ENCODE measurements at regions not wholly inside any gene's neighbourhood (a gene's known extent, or its start where the extent isn't known, plus 50 kb on each side); places are given as distances from the start of the nearest gene placed in this dataset.
A peak's percentile ranks its signal among the peaks of the same experiment; 100 is the strongest.
"Not testable (repeated sequence)": the region's sequence is repeated elsewhere in the genome, so short reads cannot be mapped to it uniquely, and the experiment has no call there.

GRCh38 chr2:37744010-37744409 lies 72.6 kb upstream of the CDC42EP3 start:
- WGBS: 94% methylated on average over 3 of the region's 3 CpGs
- no peak for DNase-seq (ENCODE audit: low spot score)
- Histone ChIP-seq H3K27me3 (ENCODE audit: control insufficient read depth in 4 of 4, insufficient read depth in 4 of 4, low read length in 3 of 4) (no peaks in the 10 kb centered on the region), H3K27ac (ENCODE audit: low read depth in 1 of 2, low read length in 2 of 2) (no peak overlapping the region), H3K4me1 (ENCODE audit: control insufficient read depth in 4 of 4, insufficient read depth in 4 of 4, low read length in 3 of 4) (peaks cover 0 to 5% (median 4%) of the 10 kb centered on the region in 4 donors), H3K9me3 (ENCODE audit: control insufficient read depth in 4 of 4, low read length in 3 of 4) (no peaks in the 10 kb centered on the region), H3K4me3 (ENCODE audit: low read depth in 1 of 3, low read length in 3 of 3) (no peak overlapping the region), H3K36me3 (ENCODE audit: control insufficient read depth in 4 of 4, insufficient read depth in 3 of 4, low read depth in 1 of 4, low read length in 3 of 4) (no peaks in the 10 kb centered on the region), H3K9ac (ENCODE audit: low read depth in 1 of 2, low read length in 2 of 2) (no peak overlapping the region)
- TF ChIP-seq HNF4G (IDR thresholded peaks at IDR 0.05): no peak
- TF ChIP-seq, protein P1, sequence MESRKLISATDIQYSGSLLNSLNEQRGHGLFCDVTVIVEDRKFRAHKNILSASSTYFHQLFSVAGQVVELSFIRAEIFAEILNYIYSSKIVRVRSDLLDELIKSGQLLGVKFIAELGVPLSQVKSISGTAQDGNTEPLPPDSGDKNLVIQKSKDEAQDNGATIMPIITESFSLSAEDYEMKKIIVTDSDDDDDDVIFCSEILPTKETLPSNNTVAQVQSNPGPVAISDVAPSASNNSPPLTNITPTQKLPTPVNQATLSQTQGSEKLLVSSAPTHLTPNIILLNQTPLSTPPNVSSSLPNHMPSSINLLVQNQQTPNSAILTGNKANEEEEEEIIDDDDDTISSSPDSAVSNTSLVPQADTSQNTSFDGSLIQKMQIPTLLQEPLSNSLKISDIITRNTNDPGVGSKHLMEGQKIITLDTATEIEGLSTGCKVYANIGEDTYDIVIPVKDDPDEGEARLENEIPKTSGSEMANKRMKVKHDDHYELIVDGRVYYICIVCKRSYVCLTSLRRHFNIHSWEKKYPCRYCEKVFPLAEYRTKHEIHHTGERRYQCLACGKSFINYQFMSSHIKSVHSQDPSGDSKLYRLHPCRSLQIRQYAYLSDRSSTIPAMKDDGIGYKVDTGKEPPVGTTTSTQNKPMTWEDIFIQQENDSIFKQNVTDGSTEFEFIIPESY (IDR thresholded peaks at IDR 0.05): no peak
- TF ChIP-seq FOXA2 (IDR thresholded peaks at IDR 0.05): no peak
- no peak for TF ChIP-seq GABPA (IDR thresholded peaks at IDR 0.05 in 1 of 2, conservative IDR thresholded peaks at IDR 0.05 in 1 of 2)
- no peak for TF ChIP-seq JUND (IDR thresholded peaks at IDR 0.05)
- TF ChIP-seq, protein P2, sequence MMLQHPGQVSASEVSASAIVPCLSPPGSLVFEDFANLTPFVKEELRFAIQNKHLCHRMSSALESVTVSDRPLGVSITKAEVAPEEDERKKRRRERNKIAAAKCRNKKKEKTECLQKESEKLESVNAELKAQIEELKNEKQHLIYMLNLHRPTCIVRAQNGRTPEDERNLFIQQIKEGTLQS (IDR thresholded peaks at IDR 0.05): no peak

GRCh38 chr2:37744961-37745360 lies 73.5 kb upstream of the CDC42EP3 start:
- not testable (repeated sequence) for H3K27me3 ChIP-seq (ENCODE audit: control insufficient read depth in 4 of 4, insufficient read depth in 4 of 4, low read length in 3 of 4); H3K27ac ChIP-seq (ENCODE audit: low read depth in 1 of 2, low read length in 2 of 2); H3K4me3 ChIP-seq (ENCODE audit: low read depth in 1 of 3, low read length in 3 of 3); H3K36me3 ChIP-seq (ENCODE audit: control insufficient read depth in 4 of 4, insufficient read depth in 3 of 4, low read depth in 1 of 4, low read length in 3 of 4); H3K9me3 ChIP-seq (ENCODE audit: control insufficient read depth in 4 of 4, low read length in 3 of 4); DNase-seq (ENCODE audit: low spot score); H3K4me1 ChIP-seq (ENCODE audit: control insufficient read depth in 4 of 4, insufficient read depth in 4 of 4, low read length in 3 of 4); H3K9ac ChIP-seq (ENCODE audit: low read depth in 1 of 2, low read length in 2 of 2)

- 99% methylated on average over 1 of the region's 1 CpG for WGBS
- H3K4me3 ChIP-seq (ENCODE audit: low read depth in 1 of 3, low read length in 3 of 3); H3K9ac ChIP-seq (ENCODE audit: low read depth in 1 of 2, low read length in 2 of 2); H3K4me1 ChIP-seq (ENCODE audit: control insufficient read depth in 4 of 4, insufficient read depth in 4 of 4, low read length in 3 of 4); H3K27ac ChIP-seq (ENCODE audit: low read depth in 1 of 2, low read length in 2 of 2); H3K9me3 ChIP-seq (ENCODE audit: control insufficient read depth in 4 of 4, low read length in 3 of 4); H3K27me3 ChIP-seq (ENCODE audit: control insufficient read depth in 4 of 4, insufficient read depth in 4 of 4, low read length in 3 of 4); H3K36me3 ChIP-seq (ENCODE audit: control insufficient read depth in 4 of 4, insufficient read depth in 3 of 4, low read depth in 1 of 4, low read length in 3 of 4); DNase-seq (ENCODE audit: low spot score): not testable (repeated sequence)
Observed at GRCh38 chr2:37746011-37746410, 74.6 kb upstream of the CDC42EP3 start.

GRCh38 chr2:37746883-37747282 lies 75.4 kb upstream of the CDC42EP3 start:
- H3K4me3 ChIP-seq (ENCODE audit: low read depth in 1 of 3, low read length in 3 of 3): no peak overlapping the region
- H3K9me3 ChIP-seq (ENCODE audit: control insufficient read depth in 4 of 4, low read length in 3 of 4): no peaks in the 10 kb centered on the region
- 33% methylated on average over 3 of the region's 3 CpGs for WGBS
- H3K27me3 ChIP-seq (ENCODE audit: control insufficient read depth in 4 of 4, insufficient read depth in 4 of 4, low read length in 3 of 4): no peaks in the 10 kb centered on the region
- H3K36me3 ChIP-seq (ENCODE audit: control insufficient read depth in 4 of 4, insufficient read depth in 3 of 4, low read depth in 1 of 4, low read length in 3 of 4): no peaks in the 10 kb centered on the region
- H3K27ac ChIP-seq (ENCODE audit: low read depth in 1 of 2, low read length in 2 of 2): no peak overlapping the region
- no peak overlapping the region for H3K9ac ChIP-seq (ENCODE audit: low read depth in 1 of 2, low read length in 2 of 2)
- TF ChIP-seq NR2F2 (IDR thresholded peaks at IDR 0.05) (no peak), HNF4A (conservative IDR thresholded peaks at IDR 0.05) (peak in 1 of 2 donors; percentile 9), RXRA (IDR thresholded peaks at IDR 0.05) (peak in 1 of 2 donors; percentile 44)
- H3K4me1 ChIP-seq (ENCODE audit: control insufficient read depth in 4 of 4, insufficient read depth in 4 of 4, low read length in 3 of 4): peaks cover 0 to 5% (median 4%) of the 10 kb centered on the region in 4 donors
- DNase-seq (ENCODE audit: low spot score): no peak
